Heart left ventricle (tissue), 16 donors: ENCODE measurements at regions not wholly inside any gene's neighbourhood (a gene's known extent, or its start where the extent isn't known, plus 50 kb on each side); places are given as distances from the start of the nearest gene placed in this dataset.

Experiments used
- ATAC-seq, 4 donors: fragments of 200-7000 bp; cut with Tn5 transposase; one replicate each; pipeline ENCODE4 v1.9.1; 2020 to 2022; ENCODE audit warnings: moderate library complexity in 4 of 4, mild to moderate bottlenecking in 3 of 4, moderate number of reproducible peaks in 1 of 4
- DNase-seq, 5 donors: peaks; one replicate each; pipeline ENCODE4 v3.0.0-alpha.2; 2020
- H3K27ac ChIP-seq, 12 donors: fragments of 200-600 bp; sonication (generic) in 4 of 12; one replicate each; pipeline versions ENCODE4 v1.5.0 to v1.8.0; 2016 to 2022; ENCODE audit warnings: mild to moderate bottlenecking in 2 of 12
- H3K27me3 ChIP-seq, 9 donors: fragments of 200-600 bp; sonication (generic) in 2 of 9; one replicate each; pipeline versions ENCODE4 v1.5.1 to v1.8.0; 2016 to 2022; ENCODE audit warnings: mild to moderate bottlenecking in 3 of 9
- H3K36me3 ChIP-seq, 9 donors: fragments of 200-600 bp; sonication (generic) in 2 of 9; one replicate each; pipeline versions ENCODE4 v1.5.0 to v1.8.0; 2018 to 2022; ENCODE audit warnings: mild to moderate bottlenecking in 2 of 9
- H3K4me1 ChIP-seq, 12 donors: fragments of 200-600 bp; sonication (generic) in 4 of 12; one replicate each; pipeline versions ENCODE4 v1.5.0 to v1.8.0; 2016 to 2022; ENCODE audit warnings: mild to moderate bottlenecking in 3 of 12
- H3K4me3 ChIP-seq, 12 donors: fragments of 200-600 bp; sonication (generic) in 4 of 12; one replicate each; pipeline versions ENCODE4 v1.5.0 to v1.8.0; 2017 to 2022; ENCODE audit warnings: mild to moderate bottlenecking in 9 of 12, moderate library complexity in 4 of 12
- H3K9me3 ChIP-seq, 12 donors: fragments of 200-600 bp; sonication (generic) in 4 of 12; one replicate each; pipeline versions ENCODE4 v1.5.0 to v1.8.0; 2016 to 2022; ENCODE audit warnings: mild to moderate bottlenecking in 1 of 12
- POLR2A ChIP-seq, 2 donors: fragments of 450-650 bp; IDR thresholded peaks; one replicate each; pipeline ENCODE4 v1.6.1; 2017; ENCODE audit warnings: antibody characterized with exemption in 2 of 2, mild to moderate bottlenecking in 2 of 2, moderate library complexity in 2 of 2
- WGBS, 4 donors: extraction: QIAGEN DNeasy Blood & Tissue Kit in 2 of 4; methylation state at CpG; one replicate each; pipeline versions ENCODE4 v1.1.5 to v1.1.7; 2013 to 2018; 5-methylcytosine and 5-hydroxymethylcytosine counted together
- intact Hi-C, 10 donors: fragments of 100-400 bp; cut with DNase I; formaldehyde crosslinking; loops; one replicate each; pipeline versions ENCODE4 v1.11.1 to v1.14.2; 2022
- TF ChIP-seq, protein P1 (sequence below), 12 donors: fragments of 200-600 bp; sonication (generic) in 4 of 12; IDR thresholded peaks; one replicate each; pipeline versions ENCODE4 v1.5.0 to v1.8.0; 2018 to 2022; ENCODE audit warnings: antibody characterized with exemption in 12 of 12, mild to moderate bottlenecking in 5 of 12
- donor health status: ischemic (EF 13 %, LVEDD 7.1; RV severe dilation, severe dysfunction).
- donor health status: healthy with polysubstance abuse.
- donor health status: DM: no; HTN: yes; CAD: no.
- donor health status: DM: no; HTN: no; CAD: no.
- donor health status: ischemic (EF 25% LVEDD 6.9; RV normal size, moderate dysfunction).
- donor health status: ischemic (EF 25% LVEDD 5.7; RV mildly dilated, moderate dysfunction).
- donor health status: healthy.
- donor health status: DM: yes; HTN: yes; CAD: no.
- donor health status: ischemic (EF 35%, LVEDD 5.7; RV mildly dilated, moderate dysfunction).
- donor health status: nonischemic (EF 11% LVEDD 7.7; RV severe dilation, severe dysfunction).
- donor health status: DM: yes; HTN: yes; CAD: no.
- donor health status: PGD.
- donor health status: ischemic (EF 29% LVEDD 5.4; RV normal size, mild dysfunction).
- donor health status: nonischemic (EF 23%, LVEDD 6.1; RV moderate dilation, normal function).

DNA sequence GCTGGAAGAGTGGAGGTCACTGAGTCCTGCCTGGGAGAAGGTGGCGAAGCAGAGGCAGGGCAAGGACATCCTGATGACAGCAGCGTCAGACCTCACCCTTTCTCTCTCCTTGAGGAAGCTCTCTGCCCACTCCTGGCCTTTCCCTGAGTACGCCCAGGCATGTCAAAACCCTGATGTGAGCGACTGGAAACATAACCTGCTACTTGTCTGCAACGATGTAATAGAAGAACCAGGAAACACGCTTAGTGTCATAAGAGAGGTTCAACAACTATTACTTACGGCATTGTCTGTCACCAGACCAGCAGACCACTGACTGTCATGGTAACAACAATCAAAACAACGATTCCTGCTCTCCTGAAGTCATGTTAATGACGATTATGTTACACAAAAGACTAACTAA lies 152.4 kb downstream of the ACTL7B start:
- H3K36me3 ChIP-seq: no peaks in the 10 kb centered on the region
- DNase-seq (no peak), ATAC-seq (no peak)
- no peak overlapping the region for H3K4me3 ChIP-seq
- no peak overlapping the region for H3K27ac ChIP-seq
- intact Hi-C loops: no loop called here
- no peaks in the 10 kb centered on the region for H3K27me3 ChIP-seq
- no peak for TF ChIP-seq POLR2A (IDR thresholded peaks at IDR 0.05)
- TF ChIP-seq, protein P1, sequence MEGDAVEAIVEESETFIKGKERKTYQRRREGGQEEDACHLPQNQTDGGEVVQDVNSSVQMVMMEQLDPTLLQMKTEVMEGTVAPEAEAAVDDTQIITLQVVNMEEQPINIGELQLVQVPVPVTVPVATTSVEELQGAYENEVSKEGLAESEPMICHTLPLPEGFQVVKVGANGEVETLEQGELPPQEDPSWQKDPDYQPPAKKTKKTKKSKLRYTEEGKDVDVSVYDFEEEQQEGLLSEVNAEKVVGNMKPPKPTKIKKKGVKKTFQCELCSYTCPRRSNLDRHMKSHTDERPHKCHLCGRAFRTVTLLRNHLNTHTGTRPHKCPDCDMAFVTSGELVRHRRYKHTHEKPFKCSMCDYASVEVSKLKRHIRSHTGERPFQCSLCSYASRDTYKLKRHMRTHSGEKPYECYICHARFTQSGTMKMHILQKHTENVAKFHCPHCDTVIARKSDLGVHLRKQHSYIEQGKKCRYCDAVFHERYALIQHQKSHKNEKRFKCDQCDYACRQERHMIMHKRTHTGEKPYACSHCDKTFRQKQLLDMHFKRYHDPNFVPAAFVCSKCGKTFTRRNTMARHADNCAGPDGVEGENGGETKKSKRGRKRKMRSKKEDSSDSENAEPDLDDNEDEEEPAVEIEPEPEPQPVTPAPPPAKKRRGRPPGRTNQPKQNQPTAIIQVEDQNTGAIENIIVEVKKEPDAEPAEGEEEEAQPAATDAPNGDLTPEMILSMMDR (IDR thresholded peaks at IDR 0.05): no peak
- H3K4me1 ChIP-seq: peaks cover 0 to 7% (median 0%) of the 10 kb centered on the region in 12 donors
- no peaks in the 10 kb centered on the region for H3K9me3 ChIP-seq
- WGBS, 4 donors: 63 to 72% (median 67%) methylated on average over 9 of the region's 9 CpGs

DNA sequence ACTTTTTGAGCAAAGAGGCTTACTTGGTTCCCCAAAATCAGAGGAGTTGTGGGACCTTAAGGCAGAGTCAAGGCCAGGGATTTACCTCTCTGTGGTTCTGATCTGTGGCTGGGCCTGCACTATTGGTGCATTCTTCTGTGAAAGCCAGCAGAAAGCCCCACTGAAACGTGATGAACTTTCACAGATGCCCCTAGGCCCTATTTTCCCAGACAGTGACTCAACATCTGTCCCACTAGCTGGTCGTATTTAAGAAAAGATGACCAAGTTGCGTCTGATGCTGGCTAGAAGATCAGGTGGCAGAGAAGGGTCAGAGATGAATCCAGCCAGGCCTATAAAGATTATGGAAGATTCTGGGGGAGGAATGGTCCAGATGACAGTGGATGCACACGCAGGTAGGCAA lies 153.1 kb downstream of the ACTL7B start:
- H3K4me1 ChIP-seq: peaks cover 0 to 7% (median 0%) of the 10 kb centered on the region in 12 donors
- peaks cover 0 to 3% (median 0%) of the 10 kb centered on the region in 12 donors for H3K9me3 ChIP-seq
- ATAC-seq (no peak), DNase-seq (no peak)
- 78 to 85% (median 84%) methylated on average over 4 of the region's 4 CpGs for WGBS, 4 donors
- no peak overlapping the region for H3K27ac ChIP-seq
- intact Hi-C loops: no loop called here
- H3K27me3 ChIP-seq: no peaks in the 10 kb centered on the region
- no peaks in the 10 kb centered on the region for H3K36me3 ChIP-seq
- TF ChIP-seq, protein P1 (IDR thresholded peaks at IDR 0.05): no peak
- TF ChIP-seq POLR2A (IDR thresholded peaks at IDR 0.05): no peak
- H3K4me3 ChIP-seq: no peak overlapping the region

DNA sequence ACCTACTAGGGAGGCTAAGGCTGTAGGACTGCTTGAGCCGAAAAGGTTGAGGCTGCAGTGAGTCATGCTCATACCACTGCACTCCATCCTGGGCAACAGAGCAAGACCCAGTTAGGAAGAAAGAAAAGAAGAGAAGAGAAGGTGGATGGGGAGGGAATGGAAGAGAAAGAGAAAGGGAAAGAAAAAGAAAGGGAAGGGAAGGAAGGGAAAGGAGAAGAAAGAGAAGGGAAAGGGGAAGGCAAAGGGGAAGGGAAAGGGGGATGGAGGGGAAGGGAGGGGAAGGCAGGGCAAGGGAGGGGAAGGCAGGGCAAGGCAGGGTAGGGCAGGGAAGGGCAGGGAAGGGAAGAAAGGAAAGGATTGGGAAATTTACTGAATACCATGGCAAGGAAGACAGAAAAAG lies 157.0 kb downstream of the ACTL7B start:
- intact Hi-C loops: loop anchor here in 1 of 10 donors (10.0 kb wide), 1 partner anchor 56 kb away; no protein-coding TSS in a partner anchor
- DNase-seq (no peak), ATAC-seq (no peak)
- Histone ChIP-seq H3K27ac (no peak overlapping the region), H3K4me3 (no peak overlapping the region), H3K9me3 (peaks cover 0 to 20% (median 3%) of the 10 kb centered on the region in 12 donors), H3K36me3 (no peaks in the 10 kb centered on the region), H3K4me1 (peaks cover 0 to 2% (median 0%) of the 10 kb centered on the region in 12 donors), H3K27me3 (no peaks in the 10 kb centered on the region)
- WGBS, 4 donors: 0 to 53% (median 0%) methylated on average over 1 of the region's 1 CpG
- TF ChIP-seq, protein P1 (IDR thresholded peaks at IDR 0.05): no peak
- TF ChIP-seq POLR2A (IDR thresholded peaks at IDR 0.05): no peak

DNA sequence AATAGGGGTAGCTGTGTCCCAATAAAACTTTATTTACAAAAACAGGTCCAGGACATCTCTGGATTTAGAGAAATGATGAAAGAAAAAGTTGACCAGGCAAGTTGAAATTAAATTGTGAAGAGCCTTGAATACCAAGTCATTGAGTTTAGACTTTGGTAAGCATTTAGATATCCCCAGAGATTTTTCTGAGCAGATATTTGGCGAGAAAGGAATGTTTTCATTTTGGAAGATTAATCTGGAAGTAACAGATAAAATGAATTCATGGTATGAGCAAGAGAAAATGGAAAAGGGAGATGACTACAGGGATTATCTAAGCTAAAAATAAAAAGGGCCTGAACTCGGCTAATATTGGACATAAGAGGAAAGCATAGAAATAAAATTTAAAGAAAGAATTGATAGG lies 157.6 kb downstream of the ACTL7B start:
- TF ChIP-seq POLR2A (IDR thresholded peaks at IDR 0.05): no peak
- TF ChIP-seq, protein P1 (IDR thresholded peaks at IDR 0.05): no peak
- Histone ChIP-seq H3K4me1 (no peaks in the 10 kb centered on the region), H3K27me3 (no peaks in the 10 kb centered on the region), H3K27ac (no peak overlapping the region), H3K36me3 (no peaks in the 10 kb centered on the region), H3K9me3 (peaks cover 0 to 20% (median 3%) of the 10 kb centered on the region in 12 donors), H3K4me3 (no peak overlapping the region)
- DNase-seq: no peak
- ATAC-seq: no peak
- intact Hi-C loops: loop anchor here in 1 of 10 donors (10.0 kb wide), 1 partner anchor 57 kb away; no protein-coding TSS in a partner anchor
- 48 to 57% (median 50%) methylated on average over 2 of the region's 2 CpGs for WGBS, 4 donors
